ENCODE measurements at regions not wholly inside any gene's neighbourhood (a gene's known extent, or its start where the extent isn't known, plus 50 kb on each side); places are given as distances from the start of the nearest gene placed in this dataset.

GRCh38 chr13:75920536-75920935 lies 284.4 kb downstream of the LMO7 start:
- TF ChIP-seq CTCF (IDR thresholded peaks at IDR 0.05; ENCODE audit: low read depth, low read length) (no peak), EZH2phosphoT487 (IDR thresholded peaks at IDR 0.05; ENCODE audit: low read depth) (no peak)
